ENCODE measurements at regions not wholly inside any gene's neighbourhood (a gene's known extent, or its start where the extent isn't known, plus 50 kb on each side); places are given as distances from the start of the nearest gene placed in this dataset.

GRCh38 chr5:40333459-40334241 is 346.1 kb upstream of the PTGER4 start:
- TF ChIP-seq, protein P1, sequence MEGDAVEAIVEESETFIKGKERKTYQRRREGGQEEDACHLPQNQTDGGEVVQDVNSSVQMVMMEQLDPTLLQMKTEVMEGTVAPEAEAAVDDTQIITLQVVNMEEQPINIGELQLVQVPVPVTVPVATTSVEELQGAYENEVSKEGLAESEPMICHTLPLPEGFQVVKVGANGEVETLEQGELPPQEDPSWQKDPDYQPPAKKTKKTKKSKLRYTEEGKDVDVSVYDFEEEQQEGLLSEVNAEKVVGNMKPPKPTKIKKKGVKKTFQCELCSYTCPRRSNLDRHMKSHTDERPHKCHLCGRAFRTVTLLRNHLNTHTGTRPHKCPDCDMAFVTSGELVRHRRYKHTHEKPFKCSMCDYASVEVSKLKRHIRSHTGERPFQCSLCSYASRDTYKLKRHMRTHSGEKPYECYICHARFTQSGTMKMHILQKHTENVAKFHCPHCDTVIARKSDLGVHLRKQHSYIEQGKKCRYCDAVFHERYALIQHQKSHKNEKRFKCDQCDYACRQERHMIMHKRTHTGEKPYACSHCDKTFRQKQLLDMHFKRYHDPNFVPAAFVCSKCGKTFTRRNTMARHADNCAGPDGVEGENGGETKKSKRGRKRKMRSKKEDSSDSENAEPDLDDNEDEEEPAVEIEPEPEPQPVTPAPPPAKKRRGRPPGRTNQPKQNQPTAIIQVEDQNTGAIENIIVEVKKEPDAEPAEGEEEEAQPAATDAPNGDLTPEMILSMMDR (optimal IDR thresholded peaks at IDR 0.05 in 1 of 3, IDR thresholded peaks at IDR 0.05 in 1 of 3, conservative IDR thresholded peaks at IDR 0.05 in 1 of 3; ENCODE audit: extremely low read depth in 1 of 3, insufficient read depth in 2 of 3, low read length in 3 of 3), result no peak
- no peak for TF ChIP-seq EZH2 (IDR thresholded peaks at IDR 0.05; ENCODE audit: low read length)
